ENCODE measurements at regions not wholly inside any gene's neighbourhood (a gene's known extent, or its start where the extent isn't known, plus 50 kb on each side); places are given as distances from the start of the nearest gene placed in this dataset.

- no peak overlapping the region for H3K56ac ChIP-seq (ENCODE audit: extremely low read depth, insufficient read depth, low read length)
- ChIA-PET CTCF (no interaction called here), POLR2A (ENCODE audit: unreplicated experiment) (no interaction called here)
- no peak overlapping the region for H3K27ac ChIP-seq (ENCODE audit: insufficient read depth, low read length)
- intact Hi-C loops (cut with micrococcal nuclease) (no loop called here), dilution Hi-C loops (cut with HindIII; ENCODE audit: low sequenced_read_pairs, unreplicated experiment) (no loop called here), in situ Hi-C loops (cut with MboI; ENCODE audit: low sequenced_read_pairs) (no loop called here)
- H2BK5ac ChIP-seq (ENCODE audit: low read depth, low read length, poor library complexity, severe bottlenecking), result no peak overlapping the region
- H3K14ac ChIP-seq (replicated peaks; ENCODE audit: low read depth, low read length), result no peak overlapping the region
- DNase-seq (no peak), ATAC-seq (ENCODE audit: low read depth) (no peak)
- H2AK9ac ChIP-seq (replicated peaks; ENCODE audit: low read depth, low read length, poor library complexity), result no peak overlapping the region
- no peak overlapping the region for H4K8ac ChIP-seq (ENCODE audit: low read depth in 2 of 2, low read length in 2 of 2)
- BruUV-seq (replicated peaks), result no TSS peak
- no peak overlapping the region for H3K4me2 ChIP-seq (ENCODE audit: low read depth, low read length)
- peaks cover 5% of the 10 kb centered on the region; the same call in 1 of the 2 replicates for H3K9me3 ChIP-seq (ENCODE audit: control insufficient read depth, insufficient read depth, low read length)
- no peak overlapping the region for H4K91ac ChIP-seq (ENCODE audit: insufficient read depth, low read depth, low read length)
- H3K4ac ChIP-seq (ENCODE audit: low read depth, low read length), result no peak overlapping the region
- no peaks in the 10 kb centered on the region for H3K4me1 ChIP-seq (ENCODE audit: control insufficient read depth, insufficient read depth, low read length)
- no peaks in the 10 kb centered on the region for H3K79me1 ChIP-seq (ENCODE audit: low read depth in 1 of 2, low read length in 2 of 2)
- H2AFZ ChIP-seq (replicated peaks; ENCODE audit: low read length, poor library complexity), result no peak overlapping the region
- H3K9me1 ChIP-seq (ENCODE audit: insufficient read depth, low read length), result no peaks in the 10 kb centered on the region
- H2BK120ac ChIP-seq (ENCODE audit: low read depth, low read length), result no peak overlapping the region
- no peak overlapping the region for H2BK15ac ChIP-seq (ENCODE audit: low read depth, low read length)
- H3K4me3 ChIP-seq (ENCODE audit: insufficient read depth, low read depth, low read length), result no peak overlapping the region
- H2AK5ac ChIP-seq (ENCODE audit: low read depth, low read length), result no peak overlapping the region
- no peaks in the 10 kb centered on the region for H3K36me3 ChIP-seq (ENCODE audit: control insufficient read depth, insufficient read depth, low read length)
- H4K20me1 ChIP-seq (ENCODE audit: insufficient read depth, low read length), result no peaks in the 10 kb centered on the region
- no peak overlapping the region for H3K23ac ChIP-seq (ENCODE audit: low read depth, low read length)
- H3K18ac ChIP-seq (ENCODE audit: low read depth, low read length), result no peak overlapping the region
- H3K27me3 ChIP-seq (ENCODE audit: control insufficient read depth, insufficient read depth, low read length), result no peaks in the 10 kb centered on the region
- TF ChIP-seq NFE2L2 (IDR thresholded peaks at IDR 0.05; ENCODE audit: low read depth, low read length) (no peak), MAFK (IDR thresholded peaks at IDR 0.05; ENCODE audit: low read depth, low read length) (no peak), ELK1 (IDR thresholded peaks at IDR 0.05; ENCODE audit: borderline replicate concordance, low read depth, low read length) (no peak), BHLHE40 (IDR thresholded peaks at IDR 0.05; ENCODE audit: low read depth, low read length) (no peak), MAZ (IDR thresholded peaks at IDR 0.05; ENCODE audit: borderline replicate concordance, low read depth, low read length) (no peak), FOS (IDR thresholded peaks at IDR 0.05; ENCODE audit: low read depth, low read length) (no peak), CHD1 (IDR thresholded peaks at IDR 0.05; ENCODE audit: low read depth, low read length) (no peak), RFX5 (IDR thresholded peaks at IDR 0.05; ENCODE audit: low read depth, low read length) (no peak), CEBPB (IDR thresholded peaks at IDR 0.05; ENCODE audit: low read depth, low read length) (no peak), USF2 (IDR thresholded peaks at IDR 0.05; ENCODE audit: low read depth, low read length) (no peak), MXI1 (IDR thresholded peaks at IDR 0.05; ENCODE audit: borderline replicate concordance, low read depth, low read length) (no peak), SMC3 (IDR thresholded peaks at IDR 0.05; ENCODE audit: low read depth, low read length) (no peak), POLR2A (IDR thresholded peaks at IDR 0.05; ENCODE audit: low read depth, low read length) (no peak)
- no peak overlapping the region for H3K9ac ChIP-seq (ENCODE audit: low read depth, low read length)
- H2BK20ac ChIP-seq (ENCODE audit: low read depth, low read length), result no peak overlapping the region
- H4K5ac ChIP-seq (ENCODE audit: low read depth, low read length), result no peak overlapping the region
- no CpG with 5 or more reads among the region's 1 CpG for WGBS, 2 experiments (ENCODE audit: extremely low coverage in 2 of 2, insufficient read length in 1 of 2)
These were observed 938.4 kb downstream of the CCSER2 start for GRCh38 chr10:85266808-85267207.
